GM19455 (cell line): ENCODE measurements at regions not wholly inside any gene's neighbourhood (a gene's known extent, or its start where the extent isn't known, plus 50 kb on each side); places are given as distances from the start of the nearest gene placed in this dataset.

ENCODE experiments used
- ATAC-seq: cut with Tn5 transposase; IDR thresholded peaks from one replicate; pipeline ENCODE4 v1.9.1; 2021; ENCODE audit not compliant: unreplicated experiment

DNA sequence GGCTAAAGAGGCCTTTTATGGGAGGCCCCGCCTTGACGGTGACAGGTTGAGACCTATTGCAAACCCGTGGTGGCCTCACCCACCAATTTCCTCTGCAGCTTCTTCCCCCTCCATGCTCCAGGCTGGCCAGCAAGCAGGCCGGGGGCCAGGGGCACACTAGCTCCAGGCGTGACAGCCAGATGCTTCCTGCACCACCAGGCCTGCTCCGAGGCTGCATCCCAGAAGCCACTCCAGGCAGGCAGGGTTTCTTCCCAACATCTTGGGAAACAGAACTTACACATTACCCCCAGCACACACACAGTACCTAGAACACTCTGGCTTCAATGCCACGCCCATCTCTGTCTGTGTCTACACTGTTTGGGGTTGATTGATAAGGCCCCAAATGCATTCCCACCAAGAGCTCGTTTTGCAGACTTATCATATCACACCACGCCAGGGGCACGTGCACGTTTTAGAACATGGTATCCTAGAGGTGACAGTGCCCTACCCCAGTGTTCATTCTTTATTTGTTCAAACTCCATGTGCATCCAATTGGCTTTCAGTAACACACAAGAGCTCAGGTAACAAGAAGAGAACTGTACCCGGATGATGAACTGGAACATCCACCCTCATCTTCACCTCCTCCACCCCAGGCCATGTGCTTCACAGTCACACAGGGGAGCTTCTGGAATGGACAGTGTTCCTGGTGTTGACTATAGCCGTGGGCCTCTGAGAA, 221.4 kb upstream of the RREB1 start:
- ATAC-seq: no peak

DNA sequence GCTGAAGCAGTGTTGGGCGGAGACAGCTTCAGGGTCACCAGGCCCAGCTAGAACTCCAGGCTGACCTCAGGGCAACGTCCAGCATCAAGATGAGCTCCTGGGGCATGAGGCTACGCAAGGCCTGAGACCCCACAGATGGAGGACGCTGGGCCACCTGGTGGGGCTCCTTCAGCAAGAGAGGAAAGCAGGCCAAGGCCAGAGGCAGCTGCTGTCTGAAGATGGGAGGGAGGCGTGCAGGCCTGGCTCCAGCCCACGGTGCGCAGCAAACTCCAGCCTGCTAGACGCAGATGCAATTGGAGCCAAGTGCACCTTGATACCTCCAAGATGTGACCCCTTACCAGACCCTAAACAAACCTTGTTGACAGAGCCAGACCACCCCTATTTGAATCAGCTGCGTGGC, 220.9 kb upstream of the RREB1 start:
- ATAC-seq: no peak

DNA sequence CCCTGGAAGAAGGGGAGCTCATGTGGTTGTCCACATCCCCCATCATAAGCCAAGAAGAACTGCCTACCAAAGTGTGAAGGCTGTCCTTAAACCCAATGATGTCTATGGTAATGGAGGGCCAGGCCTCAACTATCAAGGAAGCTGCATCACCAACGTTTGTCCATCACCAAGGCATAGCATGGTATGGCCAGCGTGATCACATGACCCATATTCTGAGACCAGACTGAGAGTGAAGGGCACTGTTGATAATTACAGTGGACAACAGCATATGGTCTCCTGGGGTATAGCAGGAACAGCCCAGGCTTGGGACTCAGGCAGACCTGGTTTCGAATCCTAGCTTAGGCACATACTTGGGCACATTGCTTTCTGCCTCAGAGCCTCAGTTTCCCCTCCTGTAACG, 218.2 kb upstream of the RREB1 start:
- no peak for ATAC-seq

DNA sequence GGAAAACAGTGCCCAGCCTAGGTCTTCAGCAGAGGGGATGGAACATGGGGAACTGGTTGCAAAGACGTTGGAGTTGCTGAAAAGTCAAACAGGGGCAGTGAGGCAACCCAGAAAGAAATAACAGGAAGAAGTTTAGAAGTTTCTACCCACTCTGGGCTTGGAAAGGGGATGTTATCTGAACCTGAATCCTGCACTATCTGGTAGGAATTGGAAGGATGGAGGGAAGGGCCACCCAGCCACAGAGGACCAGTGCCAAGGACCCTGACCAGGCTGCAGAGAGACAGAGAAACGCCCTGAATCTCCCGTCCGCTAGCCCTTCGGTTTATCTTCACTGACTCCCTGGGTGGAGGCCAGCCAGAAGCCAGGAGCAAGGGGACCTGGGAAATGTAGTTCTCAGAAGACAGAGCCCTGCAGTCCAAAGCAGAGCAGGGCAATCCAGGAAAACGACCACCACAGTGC, 217.3 kb upstream of the RREB1 start:
- ATAC-seq: no peak

DNA sequence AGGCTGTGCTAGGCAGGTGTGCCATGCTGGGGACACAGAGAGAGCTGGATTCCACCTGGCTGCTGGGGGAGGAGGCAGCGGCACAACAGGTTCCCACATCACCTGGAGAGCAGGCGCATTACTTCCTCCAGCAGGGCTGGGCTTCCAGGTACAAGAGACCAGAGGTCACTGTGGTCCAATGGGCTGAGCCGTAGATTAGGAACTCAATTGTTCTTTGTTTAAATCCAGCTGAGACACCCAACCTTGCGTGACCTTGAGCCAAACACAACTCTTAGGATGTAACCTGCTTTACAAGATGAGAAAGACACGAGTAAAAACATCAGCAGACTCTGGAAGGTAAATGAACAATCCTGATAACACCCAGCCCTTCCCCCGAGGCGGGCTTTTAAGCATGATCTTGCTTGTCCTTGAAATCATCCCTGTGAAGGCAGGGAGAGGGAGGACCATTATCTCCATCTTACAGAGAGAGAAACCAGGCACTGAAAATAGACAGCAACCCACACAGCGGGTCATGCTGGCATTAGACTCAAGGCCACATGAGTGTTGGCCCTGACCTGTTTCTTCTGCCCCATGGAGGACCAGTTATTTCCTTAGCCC, 216.5 kb upstream of the RREB1 start:
- ATAC-seq: no peak

DNA sequence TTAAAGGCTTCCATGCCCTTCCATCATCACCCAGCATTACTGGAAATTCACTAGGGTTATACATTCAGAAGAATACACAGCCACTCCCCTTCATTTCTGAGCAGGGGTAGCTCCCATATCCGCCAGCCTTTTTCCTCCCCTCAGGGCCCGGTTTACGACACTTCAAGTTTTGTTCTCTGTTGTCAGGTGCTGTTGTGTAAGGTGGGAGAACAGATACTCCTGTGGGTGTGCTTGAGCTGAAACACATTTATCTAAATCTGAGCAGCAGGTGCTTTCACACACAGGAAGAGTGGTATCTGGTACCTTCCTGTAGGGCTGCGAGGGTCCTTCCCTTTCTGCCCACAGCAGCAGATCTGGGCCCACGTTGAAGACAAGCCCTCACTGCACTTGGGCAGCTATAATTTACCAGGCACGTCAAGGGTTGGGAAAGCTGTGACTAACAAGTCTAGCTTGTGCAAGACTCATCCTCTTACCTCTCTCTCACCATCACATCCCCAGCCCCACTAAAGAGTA, 215.8 kb upstream of the RREB1 start:
- ATAC-seq: no peak

DNA sequence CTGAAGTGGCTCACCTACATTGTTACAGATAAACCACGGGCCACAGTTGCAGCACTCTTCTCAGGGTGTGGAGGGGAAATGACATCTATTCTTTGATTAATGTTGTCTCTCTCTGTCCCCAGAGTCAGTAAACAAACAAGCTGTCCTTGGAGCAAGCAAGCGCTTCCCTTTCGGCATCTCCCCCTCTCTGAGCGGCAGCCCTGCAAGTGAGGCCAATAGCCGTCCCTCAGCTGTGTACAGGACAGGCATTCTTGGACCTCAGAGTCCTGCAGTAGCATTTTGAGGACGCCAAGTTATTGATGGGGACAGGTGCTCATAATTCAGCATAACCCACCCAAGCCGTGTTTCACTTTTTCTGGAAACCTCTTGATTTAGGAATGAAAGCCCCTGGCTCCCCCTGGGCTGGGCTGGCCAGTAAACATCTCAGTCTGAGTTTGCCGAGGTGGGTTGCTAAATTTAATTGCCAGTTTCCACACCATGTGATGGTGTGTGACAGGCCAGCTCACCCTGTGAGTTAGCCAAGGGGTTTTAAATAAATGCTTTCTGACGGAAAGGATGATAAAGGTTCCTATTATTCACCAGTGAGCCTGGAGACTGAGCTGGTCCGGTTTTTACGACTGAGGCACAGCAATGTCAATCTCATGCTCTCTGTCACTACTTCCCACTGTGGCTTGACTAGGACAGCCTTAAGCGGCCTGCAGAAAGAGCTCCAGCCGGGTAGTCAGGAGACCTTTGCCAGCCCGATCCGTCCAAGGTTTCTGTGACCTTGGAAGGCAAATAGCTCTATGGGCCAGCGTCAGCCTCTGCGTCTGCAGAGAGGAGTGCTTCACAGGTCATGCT, 214.8 kb upstream of the RREB1 start:
- no peak for ATAC-seq

DNA sequence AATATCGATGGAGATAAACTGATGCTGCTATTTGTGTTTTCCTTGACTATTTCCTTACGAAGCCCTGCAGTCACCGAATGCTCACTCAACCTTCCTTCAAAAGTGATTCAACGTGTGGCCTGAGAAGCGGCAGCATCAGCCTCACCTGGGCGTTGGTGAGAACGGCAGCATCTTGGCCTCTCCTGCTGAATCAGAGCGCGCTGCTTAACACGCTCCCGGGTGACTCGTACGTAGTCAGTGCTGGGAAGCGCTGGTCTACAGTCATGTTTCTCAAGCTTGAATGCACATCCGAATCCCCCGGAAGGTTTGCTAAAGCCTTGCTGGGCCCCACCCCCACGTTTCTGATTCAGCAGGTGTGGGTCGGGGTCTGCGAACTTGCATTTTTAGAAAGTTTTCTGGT, 214.1 kb upstream of the RREB1 start:
- no peak for ATAC-seq

DNA sequence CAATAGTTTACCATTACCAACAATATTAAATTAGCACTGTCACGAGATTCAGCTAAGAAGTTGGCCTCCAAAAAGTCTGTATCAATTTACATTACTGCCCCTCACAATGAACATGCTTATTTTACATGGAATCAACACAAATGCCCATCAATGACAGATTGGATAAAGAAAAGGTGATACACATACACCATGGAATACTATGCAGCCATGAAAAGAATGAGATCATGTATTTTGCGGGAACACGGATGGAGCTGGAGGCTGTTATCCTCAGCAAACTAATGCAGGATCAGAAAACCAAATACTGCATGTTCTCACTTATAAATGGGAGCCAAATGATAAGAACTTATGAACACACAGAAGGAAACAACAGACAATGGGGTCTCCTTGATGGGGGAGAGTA, 211.8 kb upstream of the RREB1 start:
- ATAC-seq: no peak

DNA sequence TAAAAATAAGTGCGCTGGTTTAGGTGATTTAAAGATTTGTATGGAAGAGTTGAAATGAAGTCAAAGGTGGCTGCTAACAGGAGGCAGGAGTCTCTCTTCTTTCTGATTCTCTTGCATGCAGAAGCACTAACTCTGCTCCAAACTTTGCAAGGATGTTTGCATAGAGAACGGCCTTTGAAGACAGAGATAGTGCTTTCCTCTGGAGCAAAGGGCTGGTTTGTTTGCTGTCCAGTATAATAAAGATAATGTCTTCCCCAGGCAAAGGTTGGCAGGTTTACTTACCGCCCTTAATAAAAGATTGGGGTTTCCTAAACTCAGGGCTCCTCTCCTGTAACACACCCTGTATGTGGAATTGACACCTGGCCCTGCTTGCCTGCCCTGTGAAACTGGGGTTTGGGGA, 210.6 kb upstream of the RREB1 start:
- no peak for ATAC-seq

DNA sequence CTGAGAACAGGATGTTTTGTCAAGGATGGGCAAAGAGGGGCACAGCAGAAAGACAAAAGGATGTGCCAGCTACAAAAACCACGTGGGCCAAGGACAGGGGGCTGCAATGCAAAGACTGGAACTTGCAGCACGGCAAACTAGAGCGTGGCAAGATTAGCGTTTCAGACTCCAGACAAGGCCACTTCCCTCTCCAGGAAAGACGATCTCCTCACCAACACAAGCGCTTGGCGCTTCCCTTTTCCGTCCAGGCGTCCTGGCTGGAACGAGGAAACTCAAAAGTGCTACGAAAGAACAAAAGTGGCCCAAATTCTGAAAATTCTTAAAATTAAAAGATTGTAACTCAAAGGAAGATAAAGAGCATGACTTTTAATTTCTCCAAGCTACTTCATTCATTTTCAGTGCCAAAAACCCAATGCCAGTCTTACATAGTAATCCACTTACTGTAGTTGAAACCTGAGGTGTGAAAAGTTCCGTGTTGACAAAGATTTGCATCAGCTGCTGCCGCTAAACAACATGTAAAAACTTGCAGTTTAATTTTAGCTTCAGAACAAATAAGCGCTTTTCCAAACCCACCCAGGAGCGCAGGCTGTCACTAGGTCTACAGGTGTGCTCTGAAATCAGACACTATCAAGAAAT, 207.1 kb upstream of the RREB1 start:
- no peak for ATAC-seq

DNA sequence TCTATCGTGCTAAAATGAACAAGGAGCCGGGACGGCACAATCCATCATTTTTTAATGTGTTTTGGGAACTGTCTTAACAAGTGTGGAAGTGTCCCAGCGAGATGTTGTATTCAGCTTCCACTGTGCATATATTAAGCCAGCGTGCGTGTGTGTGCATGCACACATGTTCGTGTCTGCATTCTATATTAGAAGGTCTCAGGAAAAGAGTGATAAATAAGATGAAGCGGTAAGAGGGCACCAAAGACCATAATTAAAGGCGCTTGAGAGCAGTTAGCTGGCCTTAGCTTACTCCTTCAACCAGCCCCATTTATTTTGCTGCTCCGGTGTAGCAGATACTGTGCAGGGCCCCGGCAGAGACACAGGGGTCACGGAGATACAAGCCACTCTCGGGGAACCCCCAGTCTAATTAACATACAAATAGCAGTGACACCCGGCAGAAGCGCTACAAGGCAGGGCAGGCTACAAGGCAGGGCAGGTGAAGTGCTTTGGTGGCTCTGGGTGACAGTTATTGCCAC, 206.5 kb upstream of the RREB1 start:
- no peak for ATAC-seq

DNA sequence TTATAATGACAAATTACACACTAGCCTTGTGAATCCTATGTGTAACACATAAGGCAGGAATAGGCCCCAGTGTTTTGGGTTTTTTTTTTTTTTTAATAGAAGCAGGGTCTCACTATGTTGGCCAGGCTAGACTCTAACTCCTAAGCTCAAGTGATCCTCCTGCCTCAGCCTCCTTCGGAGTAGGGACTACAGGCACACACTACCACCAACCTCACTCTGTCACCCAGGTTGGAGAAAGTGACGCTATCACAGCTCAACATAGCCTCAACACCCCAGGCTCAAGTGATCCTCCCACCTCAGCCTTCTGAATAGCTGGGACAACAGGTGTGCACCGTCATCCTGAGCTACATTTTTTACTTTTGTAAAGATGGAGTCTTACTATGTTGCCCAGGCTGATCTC, 205.8 kb upstream of the RREB1 start:
- ATAC-seq: no peak

DNA sequence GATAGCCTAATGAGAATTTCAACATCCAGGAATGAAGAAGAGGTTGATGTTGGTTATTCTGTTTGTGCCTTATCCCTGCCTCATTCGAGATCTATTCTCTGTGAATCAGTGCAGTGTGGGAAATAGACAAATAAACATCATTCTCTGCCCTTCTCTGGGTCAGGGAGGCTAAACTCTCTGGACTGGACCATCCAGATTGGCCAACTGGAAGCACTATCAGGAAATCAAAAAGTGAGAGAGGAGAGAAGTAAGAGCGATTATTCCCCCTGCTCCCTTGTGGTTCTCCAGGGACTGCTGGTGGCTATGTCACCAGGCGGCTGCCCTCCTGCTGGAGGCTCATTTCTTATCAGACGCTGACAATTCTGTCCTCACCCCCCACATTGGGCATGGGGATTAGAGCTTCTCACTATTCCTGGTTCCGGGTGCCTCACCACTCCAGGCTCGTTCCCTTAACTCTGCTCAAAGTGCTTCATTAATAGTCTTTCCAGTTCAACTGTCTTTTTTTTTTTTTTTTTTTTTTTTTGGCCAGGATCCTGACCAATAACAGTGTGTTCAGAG, 201.7 kb upstream of the RREB1 start:
- no peak for ATAC-seq

DNA sequence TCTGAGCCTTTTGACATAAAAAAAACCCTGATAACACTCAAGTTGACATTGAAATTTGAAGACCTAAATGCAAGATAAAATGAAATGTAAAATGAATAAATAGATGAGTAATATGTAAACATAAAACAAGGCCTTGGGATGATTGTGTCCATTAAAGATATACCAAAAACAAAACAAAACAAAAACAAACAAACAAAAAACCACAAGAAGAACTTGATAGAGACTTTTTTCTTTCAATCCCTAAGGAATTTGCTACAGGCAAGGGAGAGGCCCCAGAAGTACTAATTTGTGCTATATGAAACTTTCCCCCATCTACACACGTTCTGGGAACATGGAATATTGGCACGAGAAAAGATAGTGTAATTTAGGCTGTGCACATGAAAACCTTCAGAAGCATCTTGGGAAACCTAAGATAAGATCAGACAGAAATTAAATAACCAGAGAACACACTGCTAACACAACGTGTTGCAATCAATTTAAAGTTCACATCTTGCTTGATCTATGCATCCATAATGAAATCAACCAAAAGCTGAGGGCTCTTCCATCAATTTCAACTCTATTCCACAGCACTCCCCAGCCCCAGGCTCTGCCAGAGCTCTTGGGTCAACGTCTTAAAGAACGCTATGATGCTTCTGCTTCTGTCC, 201.1 kb upstream of the RREB1 start:
- ATAC-seq: no peak

DNA sequence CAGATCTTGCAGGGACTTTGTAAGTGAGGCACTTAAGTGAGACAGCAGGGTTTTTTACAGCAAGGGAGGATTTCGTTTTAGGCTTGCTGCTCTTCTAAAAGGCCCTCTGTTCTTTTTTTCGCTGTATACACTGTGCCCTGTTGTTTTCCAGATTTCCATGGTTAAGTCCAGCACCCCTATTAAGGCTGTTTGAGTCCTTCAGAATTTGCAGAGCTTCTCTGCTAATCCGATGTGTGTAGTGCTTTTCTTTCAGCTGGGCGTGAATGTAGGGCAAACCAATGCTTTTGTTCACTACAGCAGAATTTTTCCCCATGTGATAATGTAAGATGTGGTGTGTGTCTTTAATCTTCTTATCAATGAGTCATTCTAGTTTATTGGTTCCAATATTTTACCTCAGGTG, 200.5 kb upstream of the RREB1 start:
- no peak for ATAC-seq

DNA sequence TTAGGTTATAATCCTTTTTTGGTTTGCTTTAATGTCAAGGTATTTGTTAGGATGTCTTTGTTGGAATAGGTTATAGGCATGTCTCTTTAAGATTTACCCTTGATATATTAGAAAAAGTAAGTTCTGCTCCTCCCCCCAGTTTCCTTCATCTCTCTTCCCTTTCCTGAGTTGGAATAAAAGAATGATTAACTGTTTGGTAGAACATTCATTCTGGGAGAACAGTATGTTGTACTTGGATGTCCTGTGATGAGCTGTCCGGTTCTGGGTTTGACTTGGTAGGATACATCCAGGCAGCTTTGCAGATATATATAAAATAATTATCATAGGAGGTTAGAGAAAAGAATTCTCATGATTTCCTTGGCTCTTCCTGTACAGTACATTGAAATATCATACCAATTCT, 199.6 kb upstream of the RREB1 start:
- no peak for ATAC-seq

DNA sequence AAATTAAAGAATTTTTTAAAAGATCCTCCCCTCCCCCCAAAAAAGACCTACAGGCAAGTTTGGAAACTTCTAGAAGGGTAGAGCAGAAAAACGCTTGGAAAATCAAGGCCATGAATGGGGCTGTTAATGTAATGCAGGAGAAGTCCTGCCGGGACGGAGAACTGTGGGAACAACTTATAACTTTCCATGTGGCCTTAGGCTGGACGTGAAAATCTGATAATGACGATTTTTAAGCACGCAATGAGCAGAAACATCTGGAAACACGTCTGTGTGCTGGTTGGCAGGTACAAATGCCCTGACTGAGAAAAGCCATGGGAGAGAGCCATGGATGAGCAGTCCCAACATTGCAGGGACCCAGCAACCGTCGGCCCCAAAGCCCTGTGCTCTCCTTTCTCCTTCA, 198.7 kb upstream of the RREB1 start:
- no peak for ATAC-seq

DNA sequence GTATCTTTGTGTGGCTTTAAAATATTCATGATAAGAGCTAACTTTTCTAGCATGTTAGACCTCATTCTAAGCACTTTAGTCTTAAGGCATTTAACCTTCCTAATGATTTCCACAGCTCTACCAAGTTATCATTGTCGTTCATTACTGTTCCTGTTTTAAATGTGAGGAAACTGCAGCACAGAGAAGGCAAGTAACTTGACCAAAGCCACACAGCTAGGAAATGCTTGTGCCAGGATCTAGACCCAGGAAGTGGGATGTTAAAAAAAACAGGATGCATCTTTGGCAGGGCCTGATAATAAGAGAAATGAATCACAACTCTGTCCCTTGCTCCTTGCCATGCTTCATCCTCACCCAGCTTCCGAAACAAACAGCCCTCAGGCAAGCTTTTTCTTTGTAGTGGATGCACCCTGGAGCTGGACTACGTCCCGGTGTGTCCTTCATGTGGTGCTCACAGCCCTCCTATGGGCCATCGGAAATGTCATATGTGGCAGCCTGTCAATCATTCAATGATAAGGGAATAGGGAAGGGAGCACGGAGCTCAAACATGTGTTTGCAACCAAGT, 196.9 kb upstream of the RREB1 start:
- ATAC-seq: no peak

DNA sequence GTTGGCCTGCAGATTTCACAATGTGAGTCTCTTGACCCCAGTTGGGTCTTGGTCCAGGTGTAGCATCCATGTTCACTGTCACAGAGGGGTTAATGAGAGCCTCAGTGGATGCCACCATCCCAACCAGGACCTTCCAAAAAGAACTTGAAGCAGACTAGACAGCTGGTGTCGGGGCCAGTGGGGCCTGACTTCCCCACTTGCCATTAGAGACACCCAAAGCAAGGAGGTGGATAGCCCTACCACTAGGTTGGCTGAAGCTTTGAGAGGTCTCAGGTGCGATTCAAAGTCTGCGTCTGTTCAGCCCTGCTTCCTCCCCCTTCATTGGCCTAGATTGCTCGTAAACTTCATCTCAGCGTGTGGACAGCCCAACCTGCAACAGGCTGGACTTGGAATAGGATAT, 196.4 kb upstream of the RREB1 start:
- no peak for ATAC-seq
